GM12891 (cell line): ENCODE measurements at regions not wholly inside any gene's neighbourhood (a gene's known extent, or its start where the extent isn't known, plus 50 kb on each side); places are given as distances from the start of the nearest gene placed in this dataset.
"Not testable (repeated sequence)": the region's sequence is repeated elsewhere in the genome, so short reads cannot be mapped to it uniquely, and the experiment has no call there.

ENCODE experiments used
- DNase-seq: peaks from one replicate; pipeline ENCODE4 v3.0.0; 2011; ENCODE audit warnings: low spot score; ENCODE audit not compliant: insufficient read length
- FAIRE-seq: peaks from 2 replicates; lab custom pipeline; 2011; peaks lifted over from hg19 to GRCh38; lab: Jason Lieb, UNC
- PAX5 ChIP-seq: IDR thresholded peaks from 2 replicates; pipeline ENCODE4 v1.6.1; 2011; ENCODE audit warnings: low read length, moderate library complexity, mild to moderate bottlenecking; ENCODE audit not compliant: insufficient read depth, severe bottlenecking
- POLR2A ChIP-seq: IDR thresholded peaks from 2 replicates; pipeline ENCODE4 v1.6.1; 2011; ENCODE audit warnings: low read depth, low read length, control low read depth
- POLR2AphosphoS5 ChIP-seq: IDR thresholded peaks from 2 replicates; pipeline ENCODE4 v1.6.1; 2011; ENCODE audit warnings: low read depth, low read length, control low read depth
- POU2F2 ChIP-seq: IDR thresholded peaks from 2 replicates; pipeline ENCODE4 v1.6.1; 2011; ENCODE audit warnings: low read depth, mild to moderate bottlenecking, control low read depth, low read length, moderate library complexity
- SPI1 ChIP-seq: IDR thresholded peaks from 2 replicates; pipeline ENCODE4 v1.6.1; 2011; ENCODE audit warnings: low read depth, low read length, control low read depth
- TAF1 ChIP-seq: IDR thresholded peaks from 2 replicates; pipeline ENCODE4 v1.6.1; 2011; ENCODE audit warnings: low read depth, low read length, control low read depth

DNA sequence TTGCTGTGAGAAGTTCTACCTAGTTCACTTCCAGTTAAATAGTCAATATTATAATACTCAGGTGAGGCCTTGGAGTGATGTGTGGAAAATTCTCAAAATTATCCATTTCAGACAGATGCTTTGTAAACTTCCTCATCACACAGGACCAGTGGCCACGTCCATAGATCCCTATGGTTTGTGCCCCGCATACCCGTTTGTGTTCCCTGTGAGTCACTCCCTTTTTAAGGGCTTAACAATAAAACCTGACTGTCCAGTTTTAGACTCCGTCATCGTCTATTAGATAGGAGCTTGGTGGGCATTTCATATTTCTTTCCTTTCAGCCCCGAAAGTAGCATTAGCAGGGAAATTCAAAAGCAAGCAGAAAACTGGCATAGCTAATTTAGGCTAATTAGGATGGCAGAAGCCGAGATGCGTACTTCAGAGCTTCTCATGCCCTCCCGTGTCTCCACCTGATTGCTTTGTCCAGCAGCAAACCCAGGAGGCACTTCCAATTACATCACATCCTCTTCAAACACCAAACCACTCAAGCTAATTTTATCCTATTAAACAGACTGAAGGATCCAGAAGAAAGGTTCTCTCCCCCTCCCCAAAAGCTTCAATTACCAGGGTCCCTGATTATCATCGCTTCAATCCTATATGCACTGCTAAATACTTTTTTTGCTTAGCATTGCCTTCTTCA, 186.6 kb upstream of the OTX2 start:
- FAIRE-seq (no peak), DNase-seq (no peak)
- TF ChIP-seq POLR2A (no peak), POU2F2 (no peak), TAF1 (no peak), SPI1 (no peak), POLR2AphosphoS5 (no peak), PAX5 (no peak)

DNA sequence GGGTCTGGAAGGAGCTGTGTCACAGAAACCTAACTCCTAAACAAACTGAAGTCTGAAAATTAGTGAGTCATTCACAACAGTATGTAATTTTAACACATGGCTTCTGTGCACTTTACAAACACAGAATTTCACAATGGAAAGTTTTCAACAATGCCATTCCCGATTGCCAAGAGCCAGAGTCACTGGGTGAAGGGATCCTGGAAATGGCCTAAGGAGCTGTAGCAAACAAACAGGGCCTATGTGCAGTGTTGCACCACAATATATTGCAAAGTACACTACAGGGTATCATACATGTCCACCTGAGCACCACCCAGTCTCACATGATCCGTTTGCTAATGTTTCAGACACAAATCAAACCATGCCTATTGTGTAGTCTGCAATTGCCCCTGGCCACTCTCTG, 184.7 kb upstream of the OTX2 start:
- no peak for TF ChIP-seq POLR2A
- no peak for TF ChIP-seq PAX5
- no peak for TF ChIP-seq POLR2AphosphoS5
- no peak for TF ChIP-seq TAF1
- no peak for TF ChIP-seq SPI1
- TF ChIP-seq POU2F2 = no peak
- DNase-seq (no peak), FAIRE-seq (no peak)

DNA sequence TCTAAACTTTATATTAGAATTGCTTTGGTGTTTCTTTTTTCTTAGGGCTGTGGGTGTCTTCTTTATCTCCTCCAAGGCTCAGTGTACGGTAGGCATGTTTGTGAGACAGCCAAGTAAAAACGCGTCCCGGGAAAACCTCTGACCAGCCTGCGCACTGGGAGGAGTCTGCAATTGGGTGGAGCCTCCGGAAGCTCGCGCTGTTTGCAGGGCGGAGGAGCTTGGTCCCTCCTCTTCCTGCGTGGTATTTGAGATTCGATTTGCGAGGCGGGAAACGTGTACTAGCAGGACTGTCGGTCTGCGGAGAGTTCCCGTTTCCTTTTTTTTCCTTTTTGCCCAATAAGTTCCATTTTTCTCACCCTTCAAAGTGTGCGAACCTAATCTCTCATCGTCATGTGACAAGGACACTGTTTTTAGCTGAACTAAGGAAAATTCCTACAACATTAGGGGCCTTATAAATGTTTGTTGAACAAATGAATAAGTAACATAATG, 182.1 kb upstream of the OTX2 start:
- no peak for FAIRE-seq
- no peak for TF ChIP-seq POLR2AphosphoS5
- TF ChIP-seq TAF1 = no peak
- TF ChIP-seq POLR2A = no peak
- TF ChIP-seq SPI1 = no peak
- TF ChIP-seq PAX5 = no peak
- no peak for TF ChIP-seq POU2F2
- no peak for DNase-seq

DNA sequence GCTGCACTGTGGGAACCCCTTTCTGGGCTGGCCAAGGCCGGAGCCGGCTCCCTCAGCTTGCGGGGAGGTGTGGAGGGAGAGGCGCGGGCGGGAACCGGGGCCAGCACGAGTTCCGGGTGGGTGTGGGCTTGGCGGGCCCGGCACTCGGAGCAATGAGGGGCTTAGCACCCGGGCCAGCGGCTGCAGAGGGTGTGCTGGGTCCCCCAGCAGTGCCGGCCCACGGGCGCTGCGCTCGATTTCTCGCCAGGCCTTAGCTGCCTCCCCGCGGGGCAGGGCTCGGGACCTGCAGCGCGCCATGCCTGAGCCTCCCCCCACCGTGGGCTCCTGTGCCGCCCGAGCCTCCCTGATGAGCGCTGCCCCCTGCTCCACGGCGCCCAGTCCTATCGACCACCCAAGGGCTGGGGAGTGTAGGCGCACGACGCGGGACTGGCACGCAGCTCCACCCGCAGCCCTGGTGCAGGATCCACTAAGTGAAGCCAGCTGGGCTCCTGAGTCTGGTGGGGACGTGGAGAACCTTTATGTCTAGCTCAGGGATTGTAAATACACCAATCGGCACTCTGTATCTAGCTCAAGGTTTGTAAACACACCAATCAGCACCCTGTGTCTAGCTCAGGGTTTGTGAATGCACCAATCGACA, 180.8 kb upstream of the OTX2 start:
- not testable (repeated sequence) for DNase-seq, FAIRE-seq

DNA sequence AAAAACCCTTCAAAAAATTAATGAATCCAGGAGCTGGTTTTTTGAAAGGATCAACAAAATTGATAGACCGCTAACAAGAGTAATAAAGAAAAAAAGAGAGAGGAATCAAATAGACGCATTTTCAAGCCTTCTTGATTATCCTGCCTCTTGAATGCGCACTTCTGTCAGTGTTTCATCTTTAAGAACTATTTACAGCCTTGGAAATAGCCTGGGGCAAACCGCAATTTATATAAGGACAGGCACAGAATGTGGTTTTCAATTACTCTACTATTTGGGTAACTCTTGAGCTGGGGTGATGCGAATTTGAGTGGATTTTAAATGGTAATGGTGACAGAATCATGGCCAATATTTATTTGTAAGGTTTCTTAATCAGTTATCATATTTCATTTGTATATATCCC, 179.1 kb upstream of the OTX2 start:
- FAIRE-seq (no peak), DNase-seq (no peak)
- TF ChIP-seq POU2F2 (no peak), PAX5 (no peak), SPI1 (no peak), TAF1 (no peak), POLR2A (no peak), POLR2AphosphoS5 (no peak)

DNA sequence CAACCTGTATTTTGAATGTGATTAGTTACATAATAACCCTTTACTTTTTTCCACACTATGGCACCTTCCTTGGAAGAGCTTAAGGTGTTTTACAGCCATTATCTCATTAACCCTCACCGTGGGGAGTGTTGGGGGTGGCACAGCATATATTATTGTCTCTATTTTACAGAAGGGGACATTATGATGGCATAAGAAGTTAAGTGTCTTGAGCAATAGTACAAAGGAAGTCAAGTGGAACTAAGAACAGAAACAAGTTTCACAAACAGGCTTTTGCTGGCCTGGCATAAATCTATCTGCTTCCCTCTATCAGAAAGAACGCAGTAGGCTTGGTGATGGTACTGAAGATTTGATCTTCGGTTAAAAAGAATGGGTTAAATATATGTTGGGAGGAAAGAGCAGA, 169.7 kb upstream of the OTX2 start:
- no peak for TF ChIP-seq SPI1
- FAIRE-seq (no peak), DNase-seq (no peak)

DNA sequence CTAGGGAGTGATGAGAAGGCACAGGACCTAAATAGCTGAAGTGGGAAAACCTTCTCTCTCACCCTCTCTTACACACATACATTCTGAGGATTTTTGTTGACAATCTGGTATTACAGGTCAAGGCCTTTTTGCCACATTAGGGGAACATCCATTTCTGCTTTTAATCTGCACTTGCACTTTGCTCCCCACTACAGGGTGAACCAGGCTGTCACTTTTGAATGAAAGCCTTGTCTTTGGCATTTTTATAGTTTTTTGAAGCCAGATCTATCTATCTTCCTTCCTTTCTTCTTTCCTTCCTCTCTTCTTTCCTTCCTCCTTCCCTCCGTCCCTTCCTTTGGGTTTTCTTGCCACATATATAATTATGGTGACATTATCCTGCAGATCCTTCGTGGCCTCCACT, 165.9 kb upstream of the OTX2 start:
- TF ChIP-seq POU2F2 (no peak), PAX5 (no peak), TAF1 (no peak), POLR2AphosphoS5 (no peak), POLR2A (no peak), SPI1 (no peak)
- FAIRE-seq (no peak), DNase-seq (no peak)

DNA sequence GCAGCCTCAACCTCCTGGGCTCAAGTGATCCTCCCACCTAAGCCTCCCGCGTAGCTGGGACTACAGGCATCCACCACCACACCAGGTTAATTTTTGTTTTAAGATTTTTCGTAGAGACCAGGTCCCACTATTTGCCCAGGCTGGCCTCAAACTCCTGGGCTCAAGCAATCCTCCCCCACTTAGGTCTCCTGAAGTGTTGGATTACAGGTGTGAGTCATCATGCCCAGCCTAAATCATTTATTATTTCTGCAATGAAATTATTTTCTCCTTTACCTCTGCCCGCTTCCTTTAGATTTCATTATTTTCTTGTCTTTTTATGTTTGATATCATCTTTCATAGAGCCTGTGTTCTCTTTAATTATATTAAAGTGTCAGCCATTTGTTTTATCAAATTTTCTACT, 165.2 kb upstream of the OTX2 start:
- FAIRE-seq (no peak), DNase-seq (no peak)
- TF ChIP-seq PAX5 (no peak), POLR2AphosphoS5 (no peak), POLR2A (no peak), SPI1 (no peak)

DNA sequence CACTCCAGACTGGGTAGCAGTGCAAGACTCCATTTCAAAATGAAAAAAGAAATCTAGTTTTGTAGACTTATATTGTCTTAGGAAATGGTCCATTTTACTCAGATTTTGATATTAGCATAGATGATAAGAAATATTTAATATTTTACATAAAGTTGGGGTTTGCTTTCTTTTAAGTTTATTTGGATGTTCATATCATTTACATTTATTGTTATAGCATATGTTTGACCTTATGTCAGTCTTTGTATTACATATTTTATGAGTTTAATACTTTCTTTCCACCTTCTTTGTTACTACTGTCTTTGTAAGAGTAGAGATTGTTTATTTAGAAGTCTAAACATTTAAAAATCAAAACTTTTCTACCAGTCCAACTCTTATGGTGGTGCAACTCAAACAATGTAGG, 162.7 kb upstream of the OTX2 start:
- DNase-seq (no peak), FAIRE-seq (no peak)
- no peak for TF ChIP-seq POLR2AphosphoS5
- no peak for TF ChIP-seq TAF1
- TF ChIP-seq POLR2A = no peak
- TF ChIP-seq PAX5 = no peak
- no peak for TF ChIP-seq POU2F2
- no peak for TF ChIP-seq SPI1

DNA sequence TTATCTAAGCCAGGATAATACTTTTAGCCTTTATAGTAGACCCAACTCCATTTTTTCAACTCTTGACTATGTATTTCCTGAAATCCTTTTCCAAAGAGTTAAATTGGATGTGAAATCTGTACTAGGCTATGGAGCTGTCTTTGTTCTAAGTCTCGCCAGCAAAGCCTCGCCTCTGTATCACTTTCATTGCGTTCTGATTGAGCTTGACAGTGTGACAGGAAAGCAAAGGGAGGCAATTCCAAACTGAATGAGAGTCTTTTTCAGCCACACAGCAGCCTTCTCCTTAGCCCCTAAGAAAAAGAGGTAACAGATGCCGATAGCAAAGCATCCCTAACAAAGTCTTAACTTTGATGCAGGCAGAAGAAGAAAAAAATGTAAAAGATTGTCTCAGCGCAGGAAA, 154.6 kb upstream of the OTX2 start:
- no peak for DNase-seq
- TF ChIP-seq POLR2AphosphoS5 (no peak), POU2F2 (no peak), POLR2A (no peak)
- no peak for FAIRE-seq

DNA sequence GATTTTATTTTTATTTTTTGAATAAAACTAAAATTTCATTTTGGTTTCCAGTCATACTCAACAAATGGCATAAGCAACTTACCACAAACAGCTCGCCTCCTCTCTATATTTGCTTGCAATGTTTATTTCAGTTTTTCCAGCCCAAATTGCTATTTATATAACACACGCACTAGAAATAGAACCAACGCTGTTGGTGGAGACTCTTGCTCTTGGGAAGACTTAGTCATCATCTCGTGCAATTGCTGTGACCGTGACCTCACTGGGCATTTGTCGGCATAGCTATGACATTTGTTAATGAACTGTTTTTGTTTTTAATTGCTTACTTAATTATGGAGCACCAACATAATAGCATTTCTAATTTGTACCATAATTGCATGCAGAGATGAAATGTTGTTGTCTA, 153.1 kb upstream of the OTX2 start:
- FAIRE-seq = no peak
- no peak for DNase-seq
- TF ChIP-seq PAX5 (no peak), POLR2A (no peak), POU2F2 (no peak), SPI1 (no peak), TAF1 (no peak), POLR2AphosphoS5 (no peak)
